DMS153 treated with DMSO at 0.1 percent for 48 hours (cell line): ENCODE measurements at regions not wholly inside any gene's neighbourhood (a gene's known extent, or its start where the extent isn't known, plus 50 kb on each side); places are given as distances from the start of the nearest gene placed in this dataset.

Experiments
- DNase-seq: peaks from one replicate; lab custom pipeline; 2025; ENCODE audit not compliant: unreplicated experiment; lab: John Stamatoyannopoulos, UW

- DNase-seq, result peak; percentile 69
Observed at GRCh38 chr21:35223480-35224156, 174.5 kb upstream of the RUNX1 start.

- no peak for DNase-seq
Observed at GRCh38 chr21:35222541-35222941, 173.4 kb upstream of the RUNX1 start.

GRCh38 chr21:35222021-35222420 is 172.9 kb upstream of the RUNX1 start:
- DNase-seq, result no peak

- no peak for DNase-seq
Observed at GRCh38 chr21:35220301-35220700, 171.2 kb upstream of the RUNX1 start.

GRCh38 chr21:35219719-35220118 is 170.6 kb upstream of the RUNX1 start:
- no peak for DNase-seq

GRCh38 chr21:35219291-35219690 is 170.2 kb upstream of the RUNX1 start:
- no peak for DNase-seq

GRCh38 chr21:35217504-35218060 is 168.5 kb upstream of the RUNX1 start:
- DNase-seq, result no peak

- DNase-seq, result no peak
Observed at GRCh38 chr21:35216996-35217395, 167.9 kb upstream of the RUNX1 start.

GRCh38 chr21:35215870-35216269 is 166.8 kb upstream of the RUNX1 start:
- no peak for DNase-seq

GRCh38 chr21:35212393-35213127 is 163.5 kb upstream of the RUNX1 start:
- no peak for DNase-seq

- DNase-seq, result no peak
Observed at GRCh38 chr21:35211782-35212181, 162.7 kb upstream of the RUNX1 start.

GRCh38 chr21:35210093-35210492 is 161.0 kb upstream of the RUNX1 start:
- DNase-seq, result no peak

- DNase-seq, result no peak
Observed at GRCh38 chr21:35208810-35209517, 159.9 kb upstream of the RUNX1 start.

GRCh38 chr21:35208104-35208503 is 159.0 kb upstream of the RUNX1 start:
- no peak for DNase-seq

- no peak for DNase-seq
Observed at GRCh38 chr21:35207322-35207721, 158.2 kb upstream of the RUNX1 start.

- DNase-seq, result peak; percentile 65
Observed at GRCh38 chr21:35206141-35207125, 157.3 kb upstream of the RUNX1 start.

- DNase-seq, result peak; percentile 78
Observed at GRCh38 chr21:35204850-35205541, 155.9 kb upstream of the RUNX1 start.

- DNase-seq, result no peak
Observed at GRCh38 chr21:35204125-35204524, 155.0 kb upstream of the RUNX1 start.

- no peak for DNase-seq
Observed at GRCh38 chr21:35203093-35203977, 154.2 kb upstream of the RUNX1 start.
